GM18508 (cell line): ENCODE measurements at regions not wholly inside any gene's neighbourhood (a gene's known extent, or its start where the extent isn't known, plus 50 kb on each side); places are given as distances from the start of the nearest gene placed in this dataset.

Source experiments
- ATAC-seq: cut with Tn5 transposase; IDR thresholded peaks from one replicate; pipeline ENCODE4 v1.9.1; 2021; ENCODE audit warnings: moderate number of reproducible peaks; ENCODE audit not compliant: insufficient read depth, unreplicated experiment

DNA sequence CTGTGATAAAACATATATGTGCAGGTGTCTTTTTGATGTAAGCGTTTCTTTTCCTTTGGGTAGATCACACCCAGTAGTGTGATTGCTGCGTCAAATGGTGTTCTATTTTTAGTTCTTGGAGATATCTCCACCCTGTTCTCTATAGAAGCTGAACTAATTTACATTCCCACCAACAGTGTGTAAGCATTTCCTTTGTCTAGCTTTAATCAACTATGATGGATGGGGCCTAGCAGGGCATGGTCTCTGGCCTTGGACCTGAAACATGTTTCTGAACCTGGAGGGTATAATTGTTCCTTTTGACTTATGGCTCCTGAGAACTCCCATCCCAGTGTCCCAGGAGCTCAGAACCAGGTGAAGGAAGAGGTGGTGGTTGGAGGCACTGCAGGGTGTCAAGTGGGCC, 93.9 kb downstream of the HAPSTR1 start:
- ATAC-seq: no peak

DNA sequence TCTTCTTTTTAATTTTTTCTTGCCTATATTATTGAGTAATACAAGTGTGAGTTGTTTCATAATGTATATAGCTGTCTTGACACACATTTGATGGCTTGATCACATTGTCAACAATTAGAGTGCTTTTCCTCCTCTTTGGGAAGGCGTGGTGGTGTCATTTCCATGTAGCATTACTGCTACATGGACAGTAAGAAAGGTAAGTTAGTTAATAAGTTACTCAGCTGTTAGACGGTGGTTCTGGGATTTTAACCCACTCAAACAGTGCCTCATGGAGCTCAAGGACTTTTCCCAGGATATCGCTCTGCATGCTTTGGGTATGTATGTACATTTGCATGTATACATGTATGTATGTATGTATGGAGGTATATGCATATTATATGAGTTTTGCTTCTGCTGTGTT, 94.6 kb downstream of the HAPSTR1 start:
- ATAC-seq: no peak

DNA sequence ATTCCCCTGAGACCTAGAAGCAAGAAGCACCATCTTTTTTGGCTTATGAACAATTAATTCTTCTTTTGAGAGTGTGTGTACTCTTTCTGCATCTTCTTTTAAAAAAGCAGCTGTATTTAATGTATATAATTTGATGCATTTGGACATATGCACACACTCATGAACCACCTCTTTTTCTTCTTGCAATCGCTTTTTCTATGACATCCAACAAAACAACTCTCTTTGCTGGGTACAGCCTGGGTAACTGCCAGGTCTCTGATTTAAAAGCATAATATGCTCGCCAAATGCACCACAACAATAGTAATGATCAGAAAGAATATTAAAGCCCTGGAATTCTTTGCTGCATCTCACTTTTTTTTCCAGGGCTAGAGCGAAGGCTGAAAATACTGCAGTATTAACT, 97.3 kb downstream of the HAPSTR1 start:
- ATAC-seq: no peak

DNA sequence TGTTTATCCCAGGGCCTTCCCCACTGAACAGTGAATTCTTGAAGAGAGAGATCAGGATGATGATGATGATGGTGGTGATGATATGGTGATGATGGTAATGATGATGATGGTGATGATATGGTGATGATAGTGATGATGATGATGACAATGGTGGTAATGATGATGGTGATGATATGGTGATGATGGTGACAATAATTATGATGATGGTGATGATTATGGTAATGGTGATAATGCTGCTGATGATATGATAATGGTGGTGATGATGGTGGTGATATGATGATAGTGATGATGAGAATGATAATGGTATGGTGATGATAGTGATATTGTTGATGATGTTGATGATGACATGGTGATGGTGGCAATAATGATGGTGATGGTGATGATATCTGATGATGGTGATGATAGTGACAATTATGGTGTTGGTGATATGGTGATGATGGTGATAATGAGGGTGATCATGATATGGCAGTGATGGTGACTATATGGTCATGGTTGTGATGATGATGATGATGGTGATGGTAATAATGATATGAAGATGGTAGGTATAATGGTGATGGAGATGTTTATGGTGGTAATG, 99.9 kb downstream of the HAPSTR1 start:
- ATAC-seq: no peak

DNA sequence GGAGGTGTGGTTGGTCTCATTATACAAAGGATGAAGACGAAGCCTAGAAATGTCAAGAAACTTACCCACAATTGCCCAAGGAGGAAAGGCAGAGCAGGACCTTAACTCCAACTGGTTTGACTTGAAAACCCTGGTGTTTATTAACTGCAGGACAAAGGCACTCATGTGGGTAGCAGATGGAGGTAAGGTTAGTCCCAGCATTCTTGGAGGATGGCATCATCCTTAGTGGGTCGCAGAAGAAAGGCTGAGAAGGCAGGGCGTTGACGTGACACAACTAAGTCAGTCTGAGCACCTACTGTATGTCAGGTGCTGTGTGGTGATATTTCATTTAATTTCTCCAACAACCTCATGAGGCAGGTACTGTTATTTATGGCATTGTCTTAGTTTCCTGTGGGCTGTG, 101.3 kb downstream of the HAPSTR1 start:
- ATAC-seq: no peak

DNA sequence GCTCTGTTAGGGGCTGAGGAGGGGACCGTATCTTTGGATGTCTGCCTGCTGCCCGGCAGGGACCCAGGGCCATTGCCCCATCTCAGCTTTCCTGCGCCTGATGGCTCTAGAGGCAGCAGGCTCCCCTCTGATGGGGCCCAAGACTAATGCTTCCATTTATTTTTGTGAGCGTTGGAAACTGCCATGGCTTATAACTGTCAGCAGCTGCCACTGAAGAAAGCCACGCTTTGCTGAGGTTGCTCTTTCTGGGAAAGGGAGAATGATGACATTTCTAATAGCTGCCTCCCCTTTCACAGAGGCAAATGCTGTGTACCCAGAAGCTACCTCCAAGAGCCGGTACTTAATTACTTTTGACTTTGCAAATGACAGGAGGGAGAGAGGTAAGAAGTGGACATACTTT, 103.8 kb downstream of the HAPSTR1 start:
- no peak for ATAC-seq

DNA sequence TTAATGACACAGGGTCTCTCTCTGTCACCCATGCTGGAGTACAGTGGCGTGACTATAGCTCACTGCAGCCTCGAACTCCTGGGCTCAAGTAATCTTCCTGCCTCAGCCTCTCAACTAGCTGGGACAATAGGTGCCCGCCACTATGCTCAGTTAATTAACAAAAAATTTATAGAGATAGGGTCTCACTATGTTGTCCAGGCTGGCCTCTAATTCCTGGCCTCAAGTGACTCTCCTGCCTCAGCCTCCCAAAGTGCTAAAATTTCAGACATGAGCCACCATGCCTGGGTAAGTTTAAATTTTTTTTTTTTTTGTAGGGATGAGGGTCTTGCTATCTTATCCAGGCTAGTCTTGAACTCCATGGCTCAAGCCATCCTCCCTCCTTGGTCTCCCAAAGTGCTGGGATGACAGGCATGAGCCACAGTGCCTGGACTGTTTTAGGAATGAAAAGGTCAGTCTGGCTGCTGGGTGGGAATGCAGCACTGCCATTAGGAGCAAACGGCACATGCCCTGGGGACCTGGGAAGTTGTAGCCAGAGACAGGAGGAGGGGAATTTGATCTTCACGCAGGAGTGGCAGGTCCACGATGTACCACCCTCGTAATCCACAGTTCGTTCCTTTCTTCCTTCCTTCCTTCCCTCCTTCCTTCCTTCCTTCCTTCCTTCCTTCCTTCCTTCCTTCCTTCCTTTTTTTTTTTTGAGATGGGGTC, 106.7 kb downstream of the HAPSTR1 start:
- ATAC-seq: no peak

DNA sequence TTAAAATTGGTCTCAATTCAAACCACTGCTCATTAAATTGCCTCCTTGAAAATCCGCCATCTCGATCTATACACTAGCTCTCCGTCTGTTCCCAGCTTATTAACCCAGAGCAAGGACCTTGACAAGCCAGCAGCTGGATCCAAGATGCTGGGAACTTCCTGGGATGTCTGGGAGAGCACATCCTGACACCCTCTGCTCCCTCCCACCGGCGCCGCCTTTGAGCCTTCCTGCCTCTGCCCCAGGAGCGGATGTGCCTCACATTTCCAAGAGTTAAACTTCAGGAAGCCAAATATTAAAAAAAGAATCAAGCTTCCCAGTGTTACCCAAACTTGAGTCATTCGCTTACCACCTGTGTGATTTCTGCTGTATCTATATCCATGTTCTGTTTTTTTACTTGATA, 107.9 kb downstream of the HAPSTR1 start:
- ATAC-seq: no peak

DNA sequence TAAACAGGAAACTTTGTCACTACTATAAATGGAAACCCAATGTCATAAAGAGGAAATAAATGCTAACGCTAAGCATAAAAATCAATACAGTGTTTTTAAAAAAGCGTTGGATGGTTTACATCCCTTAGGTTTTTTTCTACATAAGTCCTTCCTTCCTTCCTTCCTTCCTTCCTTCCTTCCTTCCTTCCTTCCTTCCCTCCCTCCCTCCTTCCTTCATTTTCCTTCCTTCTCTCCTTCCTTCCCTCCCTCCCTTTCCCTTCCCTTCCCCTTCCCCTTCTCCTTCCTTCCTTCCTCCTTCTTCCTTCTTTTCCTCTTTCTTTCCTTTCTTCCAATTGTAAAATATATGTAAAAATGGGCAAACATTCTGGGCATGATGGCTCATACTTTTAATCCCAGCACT, 108.3 kb downstream of the HAPSTR1 start:
- ATAC-seq: no peak

DNA sequence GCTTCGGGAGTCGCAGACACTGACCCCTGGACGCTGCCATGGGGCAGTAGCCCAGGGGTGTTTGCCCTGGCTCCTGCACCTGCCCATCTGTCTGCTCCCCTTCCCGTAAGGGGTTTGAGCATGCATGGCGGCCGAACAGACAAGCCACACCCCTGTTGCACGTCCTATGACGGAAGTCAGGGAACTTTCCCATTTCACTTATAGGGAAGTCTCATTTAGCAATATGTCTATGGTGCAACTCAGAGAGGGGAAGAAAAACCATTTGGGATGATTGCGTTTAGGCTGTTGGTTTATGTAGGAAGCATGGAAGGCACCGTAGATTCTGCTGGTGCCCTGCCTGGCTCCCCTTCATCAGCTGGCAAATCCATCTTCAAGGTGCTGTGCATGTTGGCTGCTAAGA, 112.5 kb downstream of the HAPSTR1 start:
- ATAC-seq: no peak

DNA sequence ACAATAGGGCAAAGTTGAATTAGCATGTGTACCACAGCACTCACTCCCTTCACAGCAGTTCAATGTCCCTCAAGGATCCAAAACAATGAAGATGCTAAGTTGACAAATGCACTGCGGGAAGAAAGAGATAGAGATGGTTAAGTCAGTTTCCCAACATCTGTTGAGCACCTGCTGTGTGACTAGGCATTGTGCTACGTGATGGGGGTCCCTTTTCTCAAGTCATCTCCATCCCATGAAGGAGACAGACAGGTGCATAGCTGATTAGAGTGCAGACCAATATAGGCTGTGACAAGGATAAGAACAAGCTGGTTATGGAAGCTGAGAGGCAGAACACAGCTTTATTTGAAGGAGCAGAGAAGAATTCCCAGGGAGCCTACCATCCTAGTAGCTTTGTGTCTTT, 114.2 kb downstream of the HAPSTR1 start:
- no peak for ATAC-seq

DNA sequence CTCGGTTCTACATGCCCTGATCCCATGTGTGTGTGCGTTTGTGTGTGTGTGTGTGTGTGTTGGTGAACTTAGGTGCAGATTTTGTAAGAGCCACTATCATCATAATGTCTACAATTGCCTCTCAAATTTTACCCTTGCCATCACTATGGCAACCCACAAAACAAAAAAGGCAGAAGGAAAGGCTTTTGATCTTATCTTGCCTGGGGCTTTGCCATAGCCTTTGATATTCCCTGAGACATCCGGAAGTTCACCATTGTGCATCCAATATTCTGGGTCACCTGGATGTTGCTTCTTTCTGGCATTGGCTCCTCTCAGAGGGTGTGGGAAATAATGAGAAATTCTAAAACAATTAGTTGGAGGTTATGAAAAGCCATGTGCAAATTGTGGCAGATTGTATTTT, 114.7 kb downstream of the HAPSTR1 start:
- no peak for ATAC-seq

DNA sequence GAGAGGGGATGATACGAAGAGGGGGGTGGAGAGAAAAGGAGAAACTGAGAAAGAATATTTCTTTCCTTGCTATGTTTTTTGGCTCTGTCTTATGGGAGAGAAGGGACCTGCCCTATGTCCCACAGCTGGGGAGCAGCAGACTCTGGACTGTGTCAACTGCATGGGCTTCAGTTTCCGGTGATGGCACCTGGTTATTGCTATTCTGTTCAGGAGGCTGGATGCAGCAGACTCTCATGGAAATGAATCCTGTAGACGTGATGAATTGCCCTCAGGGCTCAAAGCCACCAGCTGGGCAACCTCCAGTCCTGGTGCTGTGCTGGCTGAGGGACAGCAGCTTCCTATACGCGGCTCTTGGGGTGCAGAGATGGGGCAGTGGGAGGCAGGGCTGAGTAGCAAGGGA, 121.2 kb downstream of the HAPSTR1 start:
- ATAC-seq: no peak

DNA sequence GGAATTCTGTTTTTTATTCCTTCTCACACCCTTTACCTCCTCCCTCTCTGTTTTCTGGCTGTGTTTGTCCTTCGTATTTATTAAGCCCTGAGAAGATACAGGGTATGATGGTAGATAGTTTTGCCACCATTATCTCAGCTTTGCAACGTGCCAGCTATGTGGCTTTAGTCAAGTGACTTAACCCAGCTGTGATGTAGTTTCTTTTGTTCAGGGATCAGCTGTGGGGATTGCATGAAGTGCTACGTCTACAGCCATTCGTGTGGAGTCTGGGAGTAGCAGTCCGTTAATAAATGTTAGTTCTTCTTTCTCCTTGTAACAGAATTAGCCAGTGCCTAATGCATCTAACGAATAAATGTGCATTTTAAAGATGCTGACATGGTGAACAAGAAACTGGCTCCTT, 128.4 kb downstream of the HAPSTR1 start:
- no peak for ATAC-seq

DNA sequence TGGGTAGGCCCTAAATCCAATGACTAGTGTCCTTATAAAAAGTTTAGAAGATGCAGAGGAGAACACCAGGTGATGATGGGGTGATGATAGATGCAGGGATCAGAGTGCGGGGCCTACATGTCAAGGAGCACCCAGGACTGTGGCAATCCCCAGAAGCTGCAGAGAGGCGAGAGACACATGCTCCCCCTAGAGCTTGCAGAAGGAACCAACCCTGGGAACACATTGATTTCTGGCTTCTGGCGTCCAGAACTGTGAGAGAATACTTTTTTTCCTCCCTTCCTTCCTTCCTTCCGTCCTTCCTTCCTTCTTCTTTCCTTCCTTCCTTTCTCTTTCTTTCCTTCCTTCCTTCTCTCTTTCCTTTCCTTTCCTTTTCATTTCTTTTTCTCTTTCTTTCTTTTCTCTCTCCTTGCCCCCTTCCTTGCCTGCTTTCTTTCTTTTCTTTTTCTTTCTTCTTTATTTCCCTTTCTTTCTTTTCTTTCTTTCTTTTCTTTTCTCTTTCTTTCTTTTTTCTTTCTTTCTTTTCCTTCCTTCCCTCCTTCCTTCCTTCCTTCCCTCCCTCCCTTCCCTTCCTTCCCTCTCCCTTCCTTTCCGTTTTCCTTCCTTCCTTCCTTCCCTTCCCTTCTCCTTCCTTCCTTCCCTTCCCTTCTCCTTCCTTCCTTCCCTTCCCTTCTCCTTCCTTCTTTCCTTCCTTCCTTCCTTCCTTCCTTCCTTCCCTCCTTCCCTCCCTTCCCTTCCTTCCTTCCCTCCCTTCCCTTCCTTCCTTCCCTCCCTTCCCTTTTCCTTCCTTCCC, 134.3 kb downstream of the HAPSTR1 start:
- ATAC-seq: no peak

DNA sequence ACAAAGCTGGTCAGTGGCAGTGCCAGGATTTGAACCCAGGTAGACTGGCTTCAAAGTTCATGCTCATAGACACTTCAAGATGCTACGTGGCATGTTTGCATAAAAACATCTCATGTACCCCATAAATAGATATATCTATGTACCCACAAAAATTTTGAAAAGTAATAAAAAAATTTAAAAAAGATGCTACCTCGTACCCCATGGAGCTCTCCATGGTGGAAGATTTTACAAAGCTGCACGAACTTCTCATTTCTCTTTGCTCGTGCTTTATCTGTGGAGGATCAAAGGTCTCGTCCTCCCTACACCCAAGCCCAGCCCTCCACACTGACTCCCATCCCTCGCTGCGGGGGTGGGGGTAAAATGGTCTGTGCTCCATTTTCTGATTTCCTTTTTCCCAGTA, 135.5 kb downstream of the HAPSTR1 start:
- ATAC-seq: no peak

DNA sequence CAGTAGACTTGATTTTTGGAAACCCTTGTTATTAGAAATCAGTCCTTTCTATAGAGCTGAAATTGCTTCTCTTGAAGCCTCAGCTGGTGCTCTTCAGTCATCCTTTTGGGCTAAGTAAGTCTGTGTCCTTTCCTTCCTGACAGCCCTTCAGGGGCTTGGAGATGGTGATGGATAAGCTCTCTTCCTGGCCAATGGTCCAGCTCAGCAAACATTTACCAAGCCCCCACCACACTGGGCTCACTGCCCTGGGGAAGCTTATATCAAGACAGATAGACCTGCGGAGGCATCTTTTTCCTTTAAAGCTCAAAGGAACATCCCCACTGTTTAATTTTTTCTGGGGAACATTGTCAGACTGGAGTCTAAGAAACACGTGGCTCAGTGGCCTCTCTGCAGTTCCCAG, 139.6 kb downstream of the HAPSTR1 start:
- no peak for ATAC-seq

DNA sequence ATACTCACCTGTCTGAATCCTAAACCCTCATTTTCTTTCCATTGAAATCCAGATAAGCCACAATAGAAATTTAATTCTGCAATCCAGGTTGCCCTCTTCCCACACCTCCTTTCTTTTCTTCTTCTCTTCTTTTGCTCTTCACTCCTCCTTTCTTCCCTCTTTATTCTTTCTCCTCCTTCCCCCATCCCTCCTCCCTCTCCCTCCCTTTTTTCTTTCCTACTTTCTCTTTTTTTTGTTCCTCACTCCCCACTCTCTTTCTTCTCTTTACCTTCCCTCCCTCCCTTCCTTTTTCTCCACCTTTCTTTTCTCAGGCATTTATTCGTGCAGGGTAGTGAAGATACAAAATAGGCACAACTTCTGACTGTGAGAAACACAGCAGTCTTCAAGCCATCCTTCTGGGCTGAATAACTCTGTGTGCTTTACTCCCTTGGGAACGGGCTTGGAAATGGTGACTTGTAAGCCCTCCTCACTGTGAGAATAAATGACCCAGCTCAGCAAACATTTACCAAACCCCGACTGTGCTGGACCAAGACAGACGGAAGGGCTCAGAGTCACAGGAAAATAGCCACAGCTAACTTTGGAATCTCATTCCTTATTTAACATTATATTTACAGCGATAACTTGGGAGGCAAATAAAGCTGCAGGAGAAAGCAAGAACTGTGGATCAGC, 140.8 kb downstream of the HAPSTR1 start:
- ATAC-seq: no peak

DNA sequence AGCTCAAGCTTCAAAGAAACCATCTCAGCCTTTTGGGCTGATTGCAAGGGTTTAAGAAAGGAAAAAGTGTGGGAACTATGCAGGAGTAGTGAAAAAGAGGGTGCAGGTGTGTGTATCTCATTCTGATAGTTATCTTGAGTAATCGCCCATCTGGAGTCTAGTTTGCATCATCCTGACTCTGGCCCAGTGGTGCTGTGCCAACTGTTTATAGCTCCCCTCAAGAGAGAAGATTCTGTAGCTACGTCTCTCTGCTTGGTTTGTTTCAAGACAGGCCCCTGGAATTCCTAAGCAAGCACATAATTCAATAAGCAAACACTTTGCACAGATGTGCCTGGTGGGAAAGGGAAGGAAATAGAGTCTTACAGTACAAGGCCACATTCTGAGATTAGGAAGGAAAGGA, 144.4 kb downstream of the HAPSTR1 start:
- ATAC-seq: no peak

DNA sequence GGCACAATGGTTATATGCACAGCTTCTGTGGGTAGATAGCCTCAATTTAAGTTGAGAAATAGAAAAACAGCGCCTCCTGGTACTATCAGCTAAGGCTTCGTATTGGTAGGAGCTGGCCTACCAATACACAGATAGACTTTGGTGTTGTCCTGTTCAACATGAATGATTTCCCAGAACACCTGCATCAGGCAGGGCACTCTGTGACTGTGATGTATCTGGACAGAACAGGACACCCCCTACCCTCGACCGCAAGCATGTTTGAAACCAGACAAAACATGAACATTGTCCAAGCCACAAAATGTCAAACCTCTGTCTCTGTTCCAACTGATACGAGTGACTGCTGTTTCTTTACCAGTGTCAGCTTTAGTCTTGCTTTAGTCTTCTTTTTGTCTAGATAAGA, 144.9 kb downstream of the HAPSTR1 start:
- no peak for ATAC-seq

DNA sequence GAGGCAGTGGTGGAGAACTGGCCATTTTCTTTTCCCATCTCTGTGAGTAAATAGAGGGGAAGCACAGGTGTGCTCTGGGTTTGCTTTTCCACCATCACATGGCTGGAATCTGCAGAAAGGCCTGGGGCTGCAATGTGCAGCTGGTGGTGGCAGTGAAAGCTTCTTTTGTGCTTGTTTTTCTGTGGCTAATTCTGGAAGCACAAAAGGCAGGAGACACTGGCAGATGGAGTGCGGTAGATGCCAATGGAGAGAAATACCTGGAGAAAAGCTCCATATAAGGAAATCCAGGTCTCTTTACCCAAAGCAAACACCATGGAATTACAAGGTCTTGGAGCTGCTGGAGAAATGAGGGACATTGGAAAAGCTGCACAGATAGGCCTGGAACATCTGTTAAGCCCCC, 146.9 kb downstream of the HAPSTR1 start:
- no peak for ATAC-seq
